ENCODE measurements at regions not wholly inside any gene's neighbourhood (a gene's known extent, or its start where the extent isn't known, plus 50 kb on each side); places are given as distances from the start of the nearest gene placed in this dataset.
A peak's percentile ranks its signal among the peaks of the same experiment; 100 is the strongest.

- Histone ChIP-seq H3K79me2 (ENCODE audit: insufficient read depth, low read depth, low read length) (no peaks in the 10 kb centered on the region), H3K4me1 (ENCODE audit: insufficient read depth, low read length, poor library complexity, severe bottlenecking) (no peaks in the 10 kb centered on the region), H3K27ac (ENCODE audit: low read depth, low read length, poor library complexity, severe bottlenecking) (no peak overlapping the region), H3K4me3 (ENCODE audit: low read depth, low read length, poor library complexity, severe bottlenecking) (no peak overlapping the region), H3K36me3 (ENCODE audit: insufficient read depth, low read length) (no peaks in the 10 kb centered on the region), H3K4me2 (ENCODE audit: low read length) (no peak overlapping the region), H2AFZ (ENCODE audit: low read length) (no peak overlapping the region), H3K9me3 (ENCODE audit: low read length) (no peaks in the 10 kb centered on the region), H3K9me2 (ENCODE audit: insufficient read depth, low read length) (no peaks in the 10 kb centered on the region), H4K20me1 (ENCODE audit: insufficient read depth, low read length) (no peaks in the 10 kb centered on the region)
- ChIA-PET POLR2A (no interaction called here), CTCF (ENCODE audit: unreplicated experiment) (no interaction called here)
- TF ChIP-seq EZH2phosphoT487 (IDR thresholded peaks at IDR 0.05; ENCODE audit: borderline replicate concordance, low read depth, low read length) (no peak), CTCF (conservative IDR thresholded peaks at IDR 0.05; ENCODE audit: low read length) (no peak)
- intact Hi-C loops (cut with micrococcal nuclease; ENCODE audit: unreplicated experiment): no loop called here
- DNase-seq (ENCODE audit: low spot score): peak; percentile 2
- BruUV-seq (replicated peaks): no TSS peak
These were observed 146.2 kb upstream of the ECI2 start for GRCh38 chr6:4281341-4282293.

GRCh38 chr6:4280707-4281106, 145.3 kb upstream of the ECI2 start:
- H3K9me3 ChIP-seq (ENCODE audit: low read length): no peaks in the 10 kb centered on the region
- H4K20me1 ChIP-seq (ENCODE audit: insufficient read depth, low read length): no peaks in the 10 kb centered on the region
- no peaks in the 10 kb centered on the region for H3K4me1 ChIP-seq (ENCODE audit: insufficient read depth, low read length, poor library complexity, severe bottlenecking)
- no peak overlapping the region for H3K4me2 ChIP-seq (ENCODE audit: low read length)
- DNase-seq (ENCODE audit: low spot score): no peak
- ChIA-PET CTCF (ENCODE audit: unreplicated experiment) (no interaction called here), POLR2A (no interaction called here)
- H3K36me3 ChIP-seq (ENCODE audit: insufficient read depth, low read length): no peaks in the 10 kb centered on the region
- H3K9me2 ChIP-seq (ENCODE audit: insufficient read depth, low read length): no peaks in the 10 kb centered on the region
- intact Hi-C loops (cut with micrococcal nuclease; ENCODE audit: unreplicated experiment): no loop called here
- no peak overlapping the region for H3K27ac ChIP-seq (ENCODE audit: low read depth, low read length, poor library complexity, severe bottlenecking)
- H2AFZ ChIP-seq (ENCODE audit: low read length): no peak overlapping the region
- no TSS peak for BruUV-seq (replicated peaks)
- no peak for TF ChIP-seq CTCF (conservative IDR thresholded peaks at IDR 0.05; ENCODE audit: low read length)
- no peak for TF ChIP-seq EZH2phosphoT487 (IDR thresholded peaks at IDR 0.05; ENCODE audit: borderline replicate concordance, low read depth, low read length)
- H3K79me2 ChIP-seq (ENCODE audit: insufficient read depth, low read depth, low read length): no peaks in the 10 kb centered on the region
- no peak overlapping the region for H3K4me3 ChIP-seq (ENCODE audit: low read depth, low read length, poor library complexity, severe bottlenecking)

GRCh38 chr6:4280031-4280430, 144.7 kb upstream of the ECI2 start:
- no peak overlapping the region for H3K4me2 ChIP-seq (ENCODE audit: low read length)
- CTCF ChIA-PET (ENCODE audit: unreplicated experiment): no interaction called here
- H3K79me2 ChIP-seq (ENCODE audit: insufficient read depth, low read depth, low read length): no peaks in the 10 kb centered on the region
- no TSS peak for BruUV-seq (replicated peaks)
- H3K27ac ChIP-seq (ENCODE audit: low read depth, low read length, poor library complexity, severe bottlenecking): no peak overlapping the region
- no peak overlapping the region for H3K4me3 ChIP-seq (ENCODE audit: low read depth, low read length, poor library complexity, severe bottlenecking)
- no peaks in the 10 kb centered on the region for H3K4me1 ChIP-seq (ENCODE audit: insufficient read depth, low read length, poor library complexity, severe bottlenecking)
- H3K36me3 ChIP-seq (ENCODE audit: insufficient read depth, low read length): no peaks in the 10 kb centered on the region
- H3K9me3 ChIP-seq (ENCODE audit: low read length): no peaks in the 10 kb centered on the region
- POLR2A ChIA-PET: no interaction called here
- H2AFZ ChIP-seq (ENCODE audit: low read length): no peak overlapping the region
- intact Hi-C loops (cut with micrococcal nuclease; ENCODE audit: unreplicated experiment): no loop called here
- H4K20me1 ChIP-seq (ENCODE audit: insufficient read depth, low read length): no peaks in the 10 kb centered on the region
- DNase-seq (ENCODE audit: low spot score): no peak
- H3K9me2 ChIP-seq (ENCODE audit: insufficient read depth, low read length): no peaks in the 10 kb centered on the region
- no peak for TF ChIP-seq CTCF (conservative IDR thresholded peaks at IDR 0.05; ENCODE audit: low read length)
- no peak for TF ChIP-seq EZH2phosphoT487 (IDR thresholded peaks at IDR 0.05; ENCODE audit: borderline replicate concordance, low read depth, low read length)
